Suprapubic skin (tissue), 4 donors: ENCODE measurements at regions not wholly inside any gene's neighbourhood (a gene's known extent, or its start where the extent isn't known, plus 50 kb on each side); places are given as distances from the start of the nearest gene placed in this dataset.

ENCODE experiments used
- DNase-seq, 2 donors: peaks; one replicate each; pipeline ENCODE4 v3.0.0-alpha.2; 2019; ENCODE audit warnings: low spot score in 2 of 2
- H3K27ac ChIP-seq: fragments of 200-600 bp; sonication (generic); one replicate; pipeline ENCODE4 v1.5.1; 2019
- H3K27me3 ChIP-seq: fragments of 200-600 bp; sonication (generic); one replicate; pipeline ENCODE4 v1.5.1; 2019
- H3K36me3 ChIP-seq: fragments of 200-600 bp; sonication (generic); one replicate; pipeline ENCODE4 v1.5.1; 2019
- H3K4me1 ChIP-seq: fragments of 200-600 bp; sonication (generic); one replicate; pipeline ENCODE4 v1.5.1; 2019
- H3K4me3 ChIP-seq: fragments of 200-600 bp; sonication (generic); one replicate; pipeline ENCODE4 v1.5.1; 2019; ENCODE audit warnings: mild to moderate bottlenecking
- H3K9me3 ChIP-seq: fragments of 200-600 bp; sonication (generic); one replicate; pipeline ENCODE4 v1.5.1; 2019
- CTCF ChIP-seq, 2 donors: fragments of 200-600 bp in 1 of 2; fragments of 450-650 bp in 1 of 2; sonication (generic) in 1 of 2; IDR thresholded peaks; one replicate each; pipeline ENCODE4 v1.5.1; 2016 to 2019; ENCODE audit warnings: antibody characterized with exemption in 2 of 2, mild to moderate bottlenecking in 1 of 2, moderate library complexity in 1 of 2
- EP300 ChIP-seq: sonication (generic); formaldehyde crosslinking; IDR thresholded peaks from one replicate; pipeline ENCODE4 v1.6.1; 2017; ENCODE audit warnings: antibody characterized with exemption
- POLR2A ChIP-seq, 2 donors: fragments of 450-650 bp; IDR thresholded peaks; one replicate each; pipeline ENCODE4 v1.6.1; 2017; ENCODE audit warnings: antibody characterized with exemption in 2 of 2, mild to moderate bottlenecking in 2 of 2, moderate library complexity in 2 of 2
- POLR2AphosphoS5 ChIP-seq, 3 donors: sonication (generic); formaldehyde crosslinking; IDR thresholded peaks; one replicate each; pipeline ENCODE4 v1.6.1; 2017; ENCODE audit warnings: antibody characterized with exemption in 3 of 3
- WGBS: methylation state at CpG from one replicate; pipeline ENCODE4 v1.1.5; 2018; 5-methylcytosine and 5-hydroxymethylcytosine counted together

DNA sequence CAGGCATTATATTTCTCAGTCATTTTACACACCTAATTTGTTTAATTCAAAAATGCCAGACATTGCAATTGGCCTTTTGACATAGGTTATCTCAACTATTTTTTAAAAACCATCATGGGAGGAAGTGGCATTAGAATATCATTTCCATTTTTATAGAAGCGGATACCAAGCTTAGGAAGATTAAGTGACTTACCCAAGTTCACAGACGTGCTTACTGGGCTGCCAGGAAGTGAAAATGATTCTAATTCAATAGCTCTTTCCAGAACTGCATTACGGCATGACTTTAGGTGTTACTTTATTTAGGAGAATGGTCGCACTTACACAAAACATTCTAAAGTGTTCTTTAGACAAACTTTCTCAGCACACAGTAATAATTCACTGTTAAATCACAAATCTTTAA, 231.9 kb downstream of the KLF12 start:
- H3K4me3 ChIP-seq: no peak overlapping the region
- TF ChIP-seq EP300 (no peak), CTCF (IDR thresholded peaks at IDR 0.05) (no peak), POLR2A (IDR thresholded peaks at IDR 0.05) (no peak), POLR2AphosphoS5 (IDR thresholded peaks at IDR 0.05) (no peak)
- no peak for DNase-seq
- no peaks in the 10 kb centered on the region for H3K9me3 ChIP-seq
- no peaks in the 10 kb centered on the region for H3K4me1 ChIP-seq
- WGBS: 60% methylated on average over 4 of the region's 4 CpGs
- H3K27me3 ChIP-seq: no peaks in the 10 kb centered on the region
- H3K36me3 ChIP-seq: no peaks in the 10 kb centered on the region
- H3K27ac ChIP-seq: no peak overlapping the region

DNA sequence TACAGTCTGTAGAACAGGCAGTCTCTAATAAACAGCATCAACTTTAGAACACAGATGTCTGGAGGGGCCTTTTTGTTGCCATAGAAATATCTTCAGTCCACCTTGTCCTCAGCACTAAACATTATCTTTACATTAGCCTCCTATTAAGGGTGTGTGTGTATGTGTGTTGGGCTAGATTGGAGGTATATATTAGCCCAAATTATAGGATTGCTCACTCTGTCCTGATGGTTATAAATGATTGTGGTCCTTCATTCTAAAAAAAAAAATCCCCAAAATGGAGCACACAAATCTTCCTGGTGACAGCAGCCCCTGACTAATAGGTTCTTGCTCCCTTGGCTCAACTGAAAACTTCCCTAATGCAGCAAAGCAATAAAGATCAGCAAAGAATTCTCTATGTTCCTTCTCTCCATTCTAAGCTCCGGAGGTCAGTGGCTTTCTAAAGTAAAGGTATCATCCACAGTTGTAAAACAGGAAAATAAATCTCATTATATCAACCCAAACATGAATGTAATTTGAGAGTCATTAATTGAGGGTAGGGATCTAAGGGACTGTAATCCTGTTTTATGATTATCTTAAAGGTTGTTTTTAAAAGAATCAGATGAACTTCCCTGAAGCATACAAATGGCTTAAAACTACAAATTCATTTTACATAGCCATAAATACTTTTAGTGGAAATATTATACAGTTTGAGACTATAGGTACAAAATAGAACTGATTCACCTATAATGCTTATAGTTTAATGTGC, 232.7 kb downstream of the KLF12 start:
- no peaks in the 10 kb centered on the region for H3K27me3 ChIP-seq
- DNase-seq: no peak
- H3K36me3 ChIP-seq: no peaks in the 10 kb centered on the region
- H3K27ac ChIP-seq: no peak overlapping the region
- H3K9me3 ChIP-seq: no peaks in the 10 kb centered on the region
- no peak overlapping the region for H3K4me3 ChIP-seq
- WGBS: 80% methylated on average over 1 of the region's 1 CpG
- H3K4me1 ChIP-seq: no peaks in the 10 kb centered on the region
- TF ChIP-seq CTCF (IDR thresholded peaks at IDR 0.05) (no peak), POLR2AphosphoS5 (IDR thresholded peaks at IDR 0.05) (no peak), EP300 (no peak), POLR2A (IDR thresholded peaks at IDR 0.05) (no peak)

DNA sequence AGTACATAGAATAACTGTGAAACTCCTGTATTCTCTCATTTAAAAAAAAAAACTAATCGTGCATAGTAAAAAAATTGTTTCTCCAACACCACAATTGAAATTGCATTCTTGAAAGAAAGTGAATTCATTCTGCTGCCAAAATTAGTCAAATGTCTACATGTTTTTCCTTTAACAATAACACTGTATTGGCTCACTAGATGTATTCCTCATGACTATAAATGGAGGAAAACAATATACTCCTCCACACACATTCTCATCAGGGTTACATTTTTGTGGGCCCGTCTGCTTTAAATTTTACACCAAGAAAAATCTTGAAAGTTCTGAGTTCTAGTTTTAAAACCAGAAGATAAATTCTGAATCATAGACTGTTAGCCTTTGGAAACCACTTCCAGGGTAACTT, 233.6 kb downstream of the KLF12 start:
- no peaks in the 10 kb centered on the region for H3K27me3 ChIP-seq
- no peak for DNase-seq
- H3K27ac ChIP-seq: no peak overlapping the region
- no peaks in the 10 kb centered on the region for H3K36me3 ChIP-seq
- TF ChIP-seq POLR2A (IDR thresholded peaks at IDR 0.05) (no peak), EP300 (no peak), CTCF (IDR thresholded peaks at IDR 0.05) (no peak), POLR2AphosphoS5 (IDR thresholded peaks at IDR 0.05) (no peak)
- no peaks in the 10 kb centered on the region for H3K4me1 ChIP-seq
- H3K4me3 ChIP-seq: no peak overlapping the region
- 66% methylated on average over 2 of the region's 2 CpGs for WGBS
- H3K9me3 ChIP-seq: no peaks in the 10 kb centered on the region

DNA sequence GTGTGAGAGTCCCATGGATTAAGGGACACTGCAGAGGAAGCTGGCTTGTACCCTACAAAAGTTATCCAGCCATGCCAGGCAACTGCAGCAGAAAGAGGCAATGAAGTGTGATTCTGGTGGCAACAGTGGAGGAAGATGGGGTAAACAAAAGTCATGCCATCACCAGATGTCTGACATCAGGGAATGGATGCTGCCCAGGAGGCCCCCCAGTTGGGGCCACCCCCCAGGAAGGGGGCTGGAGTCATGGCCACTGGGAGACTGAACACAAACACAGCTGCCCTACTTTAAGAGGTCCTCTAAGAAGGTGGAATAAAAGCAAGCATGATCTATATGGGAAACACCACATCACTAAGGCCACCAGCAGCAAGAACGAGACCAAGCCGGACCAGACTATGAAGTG, 235.3 kb downstream of the KLF12 start:
- no peak for DNase-seq
- H3K9me3 ChIP-seq: no peaks in the 10 kb centered on the region
- H3K36me3 ChIP-seq: no peaks in the 10 kb centered on the region
- H3K27me3 ChIP-seq: no peaks in the 10 kb centered on the region
- no peaks in the 10 kb centered on the region for H3K4me1 ChIP-seq
- H3K4me3 ChIP-seq: no peak overlapping the region
- 96% methylated on average over 2 of the region's 2 CpGs for WGBS
- TF ChIP-seq EP300: no peak
- no peak for TF ChIP-seq CTCF (IDR thresholded peaks at IDR 0.05)
- TF ChIP-seq POLR2AphosphoS5 (IDR thresholded peaks at IDR 0.05): no peak
- no peak for TF ChIP-seq POLR2A (IDR thresholded peaks at IDR 0.05)
- H3K27ac ChIP-seq: no peak overlapping the region

DNA sequence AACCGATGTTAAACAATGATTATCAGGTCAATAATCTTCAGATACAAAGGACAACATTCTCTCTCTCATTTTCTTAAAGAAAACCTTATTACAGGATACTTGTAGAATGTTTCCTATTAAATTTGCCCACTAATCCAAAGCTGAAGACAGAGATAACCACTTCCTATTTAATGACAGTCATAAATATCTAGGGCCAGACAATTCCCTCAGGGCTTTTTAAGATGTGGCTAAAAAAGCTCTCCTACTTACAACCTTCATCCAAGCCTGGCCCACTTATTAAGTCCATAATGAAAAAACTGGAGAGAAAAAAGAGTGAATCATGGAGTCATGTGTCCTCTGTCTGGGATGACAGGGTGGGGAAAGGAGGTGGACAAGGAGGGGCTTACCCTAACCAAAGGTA, 235.9 kb downstream of the KLF12 start:
- 75% methylated on average over 1 of the region's 1 CpG for WGBS
- no peak overlapping the region for H3K4me3 ChIP-seq
- H3K27me3 ChIP-seq: no peaks in the 10 kb centered on the region
- H3K27ac ChIP-seq: no peak overlapping the region
- H3K36me3 ChIP-seq: no peaks in the 10 kb centered on the region
- DNase-seq: no peak
- no peaks in the 10 kb centered on the region for H3K9me3 ChIP-seq
- TF ChIP-seq POLR2AphosphoS5 (IDR thresholded peaks at IDR 0.05) (no peak), CTCF (IDR thresholded peaks at IDR 0.05) (no peak), EP300 (no peak), POLR2A (IDR thresholded peaks at IDR 0.05) (no peak)
- no peaks in the 10 kb centered on the region for H3K4me1 ChIP-seq
